ENCODE measurements at regions not wholly inside any gene's neighbourhood (a gene's known extent, or its start where the extent isn't known, plus 50 kb on each side); places are given as distances from the start of the nearest gene placed in this dataset.

DNA sequence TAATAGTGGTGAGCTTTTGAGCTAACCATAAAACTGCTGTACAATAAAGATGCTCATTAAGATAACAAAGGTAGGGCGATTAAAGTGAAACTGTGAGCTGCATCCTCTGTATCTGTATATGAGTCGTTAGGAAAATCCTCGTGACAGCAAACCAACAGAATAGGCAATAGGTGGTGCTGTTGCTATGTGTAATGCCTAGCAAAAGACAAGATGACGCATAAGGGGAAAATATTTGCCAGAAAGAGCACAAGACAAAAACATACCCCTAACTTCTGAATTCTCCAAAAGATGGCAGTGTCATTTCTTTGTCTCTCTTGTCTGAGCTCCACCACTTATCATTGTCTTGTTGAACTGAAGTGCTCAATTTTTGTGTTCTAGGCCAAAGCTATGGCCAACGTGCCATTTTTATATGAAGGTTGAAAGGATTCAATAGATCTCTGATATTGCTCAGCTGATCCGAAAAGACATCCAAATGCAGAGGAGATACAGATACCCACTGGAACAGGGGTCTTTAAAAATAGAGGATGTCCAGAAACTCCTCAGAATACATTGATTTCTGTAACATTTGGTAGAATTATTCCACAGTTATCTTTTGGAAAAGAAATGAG, 56.3 kb upstream of the ANKEF1 start:
- TF ChIP-seq EZH2 (IDR thresholded peaks at IDR 0.05; ENCODE audit: low read length, unreplicated experiment) (no peak), EZH2phosphoT487 (IDR thresholded peaks at IDR 0.05; ENCODE audit: borderline replicate concordance, low read length) (no peak)
- TF ChIP-seq, protein P1, sequence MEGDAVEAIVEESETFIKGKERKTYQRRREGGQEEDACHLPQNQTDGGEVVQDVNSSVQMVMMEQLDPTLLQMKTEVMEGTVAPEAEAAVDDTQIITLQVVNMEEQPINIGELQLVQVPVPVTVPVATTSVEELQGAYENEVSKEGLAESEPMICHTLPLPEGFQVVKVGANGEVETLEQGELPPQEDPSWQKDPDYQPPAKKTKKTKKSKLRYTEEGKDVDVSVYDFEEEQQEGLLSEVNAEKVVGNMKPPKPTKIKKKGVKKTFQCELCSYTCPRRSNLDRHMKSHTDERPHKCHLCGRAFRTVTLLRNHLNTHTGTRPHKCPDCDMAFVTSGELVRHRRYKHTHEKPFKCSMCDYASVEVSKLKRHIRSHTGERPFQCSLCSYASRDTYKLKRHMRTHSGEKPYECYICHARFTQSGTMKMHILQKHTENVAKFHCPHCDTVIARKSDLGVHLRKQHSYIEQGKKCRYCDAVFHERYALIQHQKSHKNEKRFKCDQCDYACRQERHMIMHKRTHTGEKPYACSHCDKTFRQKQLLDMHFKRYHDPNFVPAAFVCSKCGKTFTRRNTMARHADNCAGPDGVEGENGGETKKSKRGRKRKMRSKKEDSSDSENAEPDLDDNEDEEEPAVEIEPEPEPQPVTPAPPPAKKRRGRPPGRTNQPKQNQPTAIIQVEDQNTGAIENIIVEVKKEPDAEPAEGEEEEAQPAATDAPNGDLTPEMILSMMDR (conservative IDR thresholded peaks at IDR 0.05; ENCODE audit: low read depth, low read length) = peak; percentile 98
